GM12878 (cell line): ENCODE measurements at regions not wholly inside any gene's neighbourhood (a gene's known extent, or its start where the extent isn't known, plus 50 kb on each side); places are given as distances from the start of the nearest gene placed in this dataset.

Source experiments
- BHLHE40 ChIP-seq, 2 experiments: fragments of 450-650 bp in 1 of 2; IDR thresholded peaks; 2 replicates each; pipeline ENCODE4 v1.6.1; 2011 to 2017; ENCODE audit warnings: low read depth in 2 of 2, borderline replicate concordance in 1 of 2, improper control_type of control experiment in 1 of 2, low read length in 1 of 2, mild to moderate bottlenecking in 1 of 2
- EED ChIP-seq: sonication (generic); IDR thresholded peaks from 2 replicates; pipeline ENCODE4 v1.6.1; 2016; ENCODE audit warnings: antibody characterized with exemption, low read depth
- FOXK2 ChIP-seq: fragments of 450-650 bp; IDR thresholded peaks from 2 replicates; pipeline ENCODE4 v1.6.1; 2017; ENCODE audit warnings: mild to moderate bottlenecking, moderate library complexity
- JUNB ChIP-seq: IDR thresholded peaks from 2 replicates; pipeline ENCODE4 v1.6.1; 2016; ENCODE audit warnings: antibody characterized with exemption, mild to moderate bottlenecking
- MEF2A ChIP-seq: IDR thresholded peaks from 2 replicates; pipeline ENCODE4 v1.6.1; 2011; ENCODE audit warnings: low read depth, mild to moderate bottlenecking, low read length, moderate library complexity; ENCODE audit not compliant: insufficient read depth
- MXI1 ChIP-seq: fragments of 150-350 bp; IDR thresholded peaks from 2 replicates; pipeline ENCODE4 v1.6.1; 2011; ENCODE audit warnings: low read depth, mild to moderate bottlenecking, inconsistent platforms, low read length, improper control_type of control experiment
- NR2C1 ChIP-seq: fragments of 450-650 bp; IDR thresholded peaks from 2 replicates; pipeline ENCODE4 v1.6.1; 2017; ENCODE audit warnings: antibody characterized with exemption, mild to moderate bottlenecking, moderate library complexity
- PRDM15 ChIP-seq: fragments of 450-650 bp; formaldehyde crosslinking; IDR thresholded peaks from 2 replicates; pipeline ENCODE4 v1.4.0; 2020; ENCODE audit warnings: mild to moderate bottlenecking, moderate library complexity
- RB1 ChIP-seq: fragments of 450-650 bp; formaldehyde crosslinking; IDR thresholded peaks from 2 replicates; pipeline ENCODE4 v1.6.1; 2017; ENCODE audit warnings: mild to moderate bottlenecking, borderline replicate concordance
- SMAD1 ChIP-seq: fragments of 450-650 bp; IDR thresholded peaks from 2 replicates; pipeline ENCODE4 v1.6.1; 2018; ENCODE audit warnings: mild to moderate bottlenecking, low read depth; ENCODE audit not compliant: partially characterized antibody
- SMC3 ChIP-seq: IDR thresholded peaks from 2 replicates; pipeline ENCODE4 v1.6.1; 2011; ENCODE audit warnings: low read length, improper control_type of control experiment, borderline replicate concordance
- TBL1XR1 ChIP-seq: IDR thresholded peaks from 2 replicates; pipeline ENCODE4 v1.6.1; 2012; ENCODE audit warnings: low read depth, low read length, improper control_type of control experiment
- TCF3 ChIP-seq: IDR thresholded peaks from 2 replicates; pipeline ENCODE4 v1.6.1; 2012; ENCODE audit warnings: low read depth, mild to moderate bottlenecking, low read length, borderline replicate concordance; ENCODE audit not compliant: insufficient read depth
- ZNF592 ChIP-seq: fragments of 450-650 bp; IDR thresholded peaks from 2 replicates; pipeline ENCODE4 v1.6.1; 2017; ENCODE audit warnings: mild to moderate bottlenecking, moderate library complexity
- TF ChIP-seq, protein P1 (sequence below): fragments of 450-650 bp; IDR thresholded peaks from 2 replicates; pipeline ENCODE4 v1.6.1; 2018; ENCODE audit warnings: borderline replicate concordance, mild to moderate bottlenecking; ENCODE audit not compliant: partially characterized antibody
- TF ChIP-seq, protein P2 (sequence below): fragments of 450-650 bp; formaldehyde crosslinking; IDR thresholded peaks from 2 replicates; pipeline ENCODE4 v1.5.0; 2022; ENCODE audit warnings: mild to moderate bottlenecking, missing genetic modification characterization

- TF ChIP-seq PRDM15 (no peak), MEF2A (no peak), TCF3 (no peak), NR2C1 (no peak), MXI1 (no peak), BHLHE40 (IDR thresholded peaks at IDR 0.05; ENCODE audit: borderline replicate concordance in 1 of 2, low read depth in 2 of 2, low read length in 1 of 2) (no peak), JUNB (no peak), TBL1XR1 (no peak), ZNF592 (no peak), SMAD1 (no peak), FOXK2 (no peak), RB1 (no peak), EED (peak; percentile 38; the same call in 1 of the 2 replicates), SMC3 (no peak)
- TF ChIP-seq, protein P1, sequence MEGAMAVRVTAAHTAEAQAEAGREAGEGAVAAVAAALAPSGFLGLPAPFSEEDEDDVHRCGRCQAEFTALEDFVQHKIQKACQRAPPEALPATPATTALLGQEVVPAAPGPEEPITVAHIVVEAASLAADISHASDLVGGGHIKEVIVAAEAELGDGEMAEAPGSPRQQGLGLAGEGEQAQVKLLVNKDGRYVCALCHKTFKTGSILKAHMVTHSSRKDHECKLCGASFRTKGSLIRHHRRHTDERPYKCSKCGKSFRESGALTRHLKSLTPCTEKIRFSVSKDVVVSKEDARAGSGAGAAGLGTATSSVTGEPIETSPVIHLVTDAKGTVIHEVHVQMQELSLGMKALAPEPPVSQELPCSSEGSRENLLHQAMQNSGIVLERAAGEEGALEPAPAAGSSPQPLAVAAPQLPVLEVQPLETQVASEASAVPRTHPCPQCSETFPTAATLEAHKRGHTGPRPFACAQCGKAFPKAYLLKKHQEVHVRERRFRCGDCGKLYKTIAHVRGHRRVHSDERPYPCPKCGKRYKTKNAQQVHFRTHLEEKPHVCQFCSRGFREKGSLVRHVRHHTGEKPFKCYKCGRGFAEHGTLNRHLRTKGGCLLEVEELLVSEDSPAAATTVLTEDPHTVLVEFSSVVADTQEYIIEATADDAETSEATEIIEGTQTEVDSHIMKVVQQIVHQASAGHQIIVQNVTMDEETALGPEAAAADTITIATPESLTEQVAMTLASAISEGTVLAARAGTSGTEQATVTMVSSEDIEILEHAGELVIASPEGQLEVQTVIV, result no peak
- TF ChIP-seq, protein P2, sequence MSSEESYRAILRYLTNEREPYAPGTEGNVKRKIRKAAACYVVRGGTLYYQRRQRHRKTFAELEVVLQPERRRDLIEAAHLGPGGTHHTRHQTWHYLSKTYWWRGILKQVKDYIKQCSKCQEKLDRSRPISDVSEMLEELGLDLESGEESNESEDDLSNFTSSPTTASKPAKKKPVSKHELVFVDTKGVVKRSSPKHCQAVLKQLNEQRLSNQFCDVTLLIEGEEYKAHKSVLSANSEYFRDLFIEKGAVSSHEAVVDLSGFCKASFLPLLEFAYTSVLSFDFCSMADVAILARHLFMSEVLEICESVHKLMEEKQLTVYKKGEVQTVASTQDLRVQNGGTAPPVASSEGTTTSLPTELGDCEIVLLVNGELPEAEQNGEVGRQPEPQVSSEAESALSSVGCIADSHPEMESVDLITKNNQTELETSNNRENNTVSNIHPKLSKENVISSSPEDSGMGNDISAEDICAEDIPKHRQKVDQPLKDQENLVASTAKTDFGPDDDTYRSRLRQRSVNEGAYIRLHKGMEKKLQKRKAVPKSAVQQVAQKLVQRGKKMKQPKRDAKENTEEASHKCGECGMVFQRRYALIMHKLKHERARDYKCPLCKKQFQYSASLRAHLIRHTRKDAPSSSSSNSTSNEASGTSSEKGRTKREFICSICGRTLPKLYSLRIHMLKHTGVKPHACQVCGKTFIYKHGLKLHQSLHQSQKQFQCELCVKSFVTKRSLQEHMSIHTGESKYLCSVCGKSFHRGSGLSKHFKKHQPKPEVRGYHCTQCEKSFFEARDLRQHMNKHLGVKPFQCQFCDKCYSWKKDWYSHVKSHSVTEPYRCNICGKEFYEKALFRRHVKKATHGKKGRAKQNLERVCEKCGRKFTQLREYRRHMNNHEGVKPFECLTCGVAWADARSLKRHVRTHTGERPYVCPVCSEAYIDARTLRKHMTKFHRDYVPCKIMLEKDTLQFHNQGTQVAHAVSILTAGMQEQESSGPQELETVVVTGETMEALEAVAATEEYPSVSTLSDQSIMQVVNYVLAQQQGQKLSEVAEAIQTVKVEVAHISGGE, result no peak
These were observed 648.5 kb downstream of the TFAP2A start (continued) for GRCh38 chr6:9766240-9766915.
